GM21786 (cell line): ENCODE measurements at regions not wholly inside any gene's neighbourhood (a gene's known extent, or its start where the extent isn't known, plus 50 kb on each side); places are given as distances from the start of the nearest gene placed in this dataset.

Experiments used
- ATAC-seq: cut with Tn5 transposase; IDR thresholded peaks from one replicate; pipeline ENCODE4 v1.9.1; 2021; ENCODE audit not compliant: unreplicated experiment

- no peak for ATAC-seq
Observed at GRCh38 chr2:120563616-120564015, 172.1 kb upstream of the GLI2 start.

GRCh38 chr2:120564213-120565094 lies 171.2 kb upstream of the GLI2 start:
- ATAC-seq, result no peak

- no peak for ATAC-seq
Observed at GRCh38 chr2:120565095-120565460, 170.6 kb upstream of the GLI2 start.

- ATAC-seq, result no peak
Observed at GRCh38 chr2:120565929-120566328, 169.7 kb upstream of the GLI2 start.

GRCh38 chr2:120566331-120567035 lies 169.2 kb upstream of the GLI2 start:
- ATAC-seq, result no peak

- no peak for ATAC-seq
Observed at GRCh38 chr2:120567128-120567527, 168.5 kb upstream of the GLI2 start.

GRCh38 chr2:120568089-120568974 lies 167.3 kb upstream of the GLI2 start:
- ATAC-seq, result no peak

- ATAC-seq, result no peak
Observed at GRCh38 chr2:120568975-120569268, 166.7 kb upstream of the GLI2 start.

- ATAC-seq, result no peak
Observed at GRCh38 chr2:120570001-120570400, 165.7 kb upstream of the GLI2 start.

- ATAC-seq, result no peak
Observed at GRCh38 chr2:120570546-120570945, 165.1 kb upstream of the GLI2 start.

GRCh38 chr2:120571015-120571728 lies 164.5 kb upstream of the GLI2 start:
- no peak for ATAC-seq

- no peak for ATAC-seq
Observed at GRCh38 chr2:120572226-120572625, 163.4 kb upstream of the GLI2 start.

- no peak for ATAC-seq
Observed at GRCh38 chr2:120574620-120575019, 161.0 kb upstream of the GLI2 start.

GRCh38 chr2:120575966-120576365 lies 159.7 kb upstream of the GLI2 start:
- ATAC-seq, result no peak

GRCh38 chr2:120576509-120577474 lies 158.9 kb upstream of the GLI2 start:
- no peak for ATAC-seq

- no peak for ATAC-seq
Observed at GRCh38 chr2:120577721-120578295, 157.9 kb upstream of the GLI2 start.

GRCh38 chr2:120578576-120579352 lies 156.9 kb upstream of the GLI2 start:
- ATAC-seq, result no peak

GRCh38 chr2:120579916-120580685 lies 155.6 kb upstream of the GLI2 start:
- no peak for ATAC-seq
